ENCODE measurements at regions not wholly inside any gene's neighbourhood (a gene's known extent, or its start where the extent isn't known, plus 50 kb on each side); places are given as distances from the start of the nearest gene placed in this dataset.

DNA sequence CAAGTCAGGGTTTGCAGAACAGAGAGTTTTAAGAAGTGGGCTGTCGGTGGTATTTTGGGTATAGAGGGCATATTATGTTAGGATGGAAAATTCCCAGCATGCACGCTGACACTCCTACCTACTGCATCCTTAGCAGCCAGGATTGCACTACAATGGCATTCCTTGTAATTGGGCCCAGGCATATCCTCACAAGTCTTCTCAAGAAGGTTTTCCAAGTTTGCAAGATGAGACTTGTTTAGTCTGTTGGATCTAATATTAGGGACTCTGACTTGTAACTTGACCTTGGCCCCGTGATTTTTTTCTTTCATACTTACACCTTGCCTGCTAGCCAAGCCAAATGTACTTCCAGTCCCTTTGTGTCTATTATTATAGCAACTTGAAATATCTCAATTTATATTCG, 335.7 kb upstream of the HTR2A start:
- TF ChIP-seq CTCF (IDR thresholded peaks at IDR 0.05) (no peak), POLR2A (IDR thresholded peaks at IDR 0.05; ENCODE audit: low read depth) (no peak), POLR2AphosphoS5 (IDR thresholded peaks at IDR 0.05) (no peak)

Data from esophagus muscularis mucosa (tissue), 3 donors.